ENCODE measurements at regions not wholly inside any gene's neighbourhood (a gene's known extent, or its start where the extent isn't known, plus 50 kb on each side); places are given as distances from the start of the nearest gene placed in this dataset.
"Not testable (repeated sequence)": the region's sequence is repeated elsewhere in the genome, so short reads cannot be mapped to it uniquely, and the experiment has no call there.

DNA sequence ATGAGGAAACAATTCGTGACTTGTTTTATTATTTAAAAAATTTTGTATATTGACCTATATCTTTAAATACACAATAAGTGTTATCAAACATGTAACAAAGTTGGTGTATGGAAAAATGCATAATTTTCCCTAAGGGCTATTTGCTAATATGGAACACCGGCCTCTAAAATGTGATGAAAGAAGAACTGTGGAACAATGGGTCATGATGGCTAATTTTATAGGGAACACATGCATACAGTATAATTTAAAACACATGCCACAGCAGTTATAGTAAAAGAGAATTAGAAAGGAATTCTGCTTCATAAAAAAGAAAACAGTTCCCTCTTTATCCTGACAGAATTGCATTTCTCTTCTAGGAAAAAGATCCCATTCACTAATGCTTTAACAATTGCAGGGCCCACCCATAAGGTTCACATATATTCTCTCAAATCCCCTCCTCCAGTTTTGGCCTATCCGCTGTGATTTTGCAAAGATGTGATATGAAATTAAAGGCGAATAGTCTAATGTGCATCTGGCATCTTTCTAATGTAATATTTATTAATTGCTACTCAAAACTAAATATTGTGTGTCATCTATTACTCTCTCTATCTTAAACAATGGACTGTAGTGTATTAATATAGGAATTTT is 628.1 kb upstream of the CITED2 start:
- Mint-ChIP-seq H3K36me3 (ENCODE audit: low read depth) (no peaks in the 10 kb centered on the region), H3K27ac (peak overlapping the region in 2 of 3 experiments; percentile 21 to 41), H3K9me3 (peaks cover 5% of the 10 kb centered on the region), H3K27me3 (ENCODE audit: low read depth) (no peaks in the 10 kb centered on the region), H3K4me1 (peaks cover 14% of the 10 kb centered on the region), H3K4me3 (no peak overlapping the region)
- TF ChIP-seq, protein P1, sequence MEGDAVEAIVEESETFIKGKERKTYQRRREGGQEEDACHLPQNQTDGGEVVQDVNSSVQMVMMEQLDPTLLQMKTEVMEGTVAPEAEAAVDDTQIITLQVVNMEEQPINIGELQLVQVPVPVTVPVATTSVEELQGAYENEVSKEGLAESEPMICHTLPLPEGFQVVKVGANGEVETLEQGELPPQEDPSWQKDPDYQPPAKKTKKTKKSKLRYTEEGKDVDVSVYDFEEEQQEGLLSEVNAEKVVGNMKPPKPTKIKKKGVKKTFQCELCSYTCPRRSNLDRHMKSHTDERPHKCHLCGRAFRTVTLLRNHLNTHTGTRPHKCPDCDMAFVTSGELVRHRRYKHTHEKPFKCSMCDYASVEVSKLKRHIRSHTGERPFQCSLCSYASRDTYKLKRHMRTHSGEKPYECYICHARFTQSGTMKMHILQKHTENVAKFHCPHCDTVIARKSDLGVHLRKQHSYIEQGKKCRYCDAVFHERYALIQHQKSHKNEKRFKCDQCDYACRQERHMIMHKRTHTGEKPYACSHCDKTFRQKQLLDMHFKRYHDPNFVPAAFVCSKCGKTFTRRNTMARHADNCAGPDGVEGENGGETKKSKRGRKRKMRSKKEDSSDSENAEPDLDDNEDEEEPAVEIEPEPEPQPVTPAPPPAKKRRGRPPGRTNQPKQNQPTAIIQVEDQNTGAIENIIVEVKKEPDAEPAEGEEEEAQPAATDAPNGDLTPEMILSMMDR (IDR thresholded peaks at IDR 0.05; ENCODE audit: unreplicated experiment in 3 of 3): no peak

DNA sequence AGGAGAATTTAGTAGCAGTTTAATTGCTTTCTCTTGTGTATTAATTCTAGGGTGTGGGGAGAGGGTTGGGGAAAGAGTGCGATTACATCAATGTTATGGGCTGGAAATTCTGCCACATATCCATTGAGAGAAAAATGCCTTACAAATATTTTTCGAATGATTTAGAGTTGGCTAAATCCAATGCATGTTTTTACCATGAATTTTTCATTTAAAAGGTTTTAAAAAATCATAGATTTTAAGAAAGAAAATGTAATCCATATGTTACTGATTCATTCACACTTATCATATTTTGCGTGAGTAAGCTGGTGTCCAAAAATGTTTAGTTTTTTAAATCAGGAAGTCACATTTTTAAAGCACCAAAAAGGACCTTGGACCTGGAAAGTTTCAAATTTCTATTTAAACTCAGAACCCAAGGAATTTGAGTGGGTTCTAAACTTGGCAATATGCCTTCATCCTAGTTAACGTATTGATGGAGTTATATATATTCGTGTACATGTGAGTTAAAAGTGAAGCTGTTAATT is 627.4 kb upstream of the CITED2 start:
- TF ChIP-seq, protein P1 (IDR thresholded peaks at IDR 0.05; ENCODE audit: unreplicated experiment in 3 of 3): no peak
- Mint-ChIP-seq H3K9me3 (peaks cover 5% of the 10 kb centered on the region), H3K27ac (peak overlapping the region; percentile 18 to 39 (median 21)), H3K27me3 (ENCODE audit: low read depth) (no peaks in the 10 kb centered on the region), H3K36me3 (ENCODE audit: low read depth) (no peaks in the 10 kb centered on the region), H3K4me1 (peaks cover 14% of the 10 kb centered on the region), H3K4me3 (no peak overlapping the region)

DNA sequence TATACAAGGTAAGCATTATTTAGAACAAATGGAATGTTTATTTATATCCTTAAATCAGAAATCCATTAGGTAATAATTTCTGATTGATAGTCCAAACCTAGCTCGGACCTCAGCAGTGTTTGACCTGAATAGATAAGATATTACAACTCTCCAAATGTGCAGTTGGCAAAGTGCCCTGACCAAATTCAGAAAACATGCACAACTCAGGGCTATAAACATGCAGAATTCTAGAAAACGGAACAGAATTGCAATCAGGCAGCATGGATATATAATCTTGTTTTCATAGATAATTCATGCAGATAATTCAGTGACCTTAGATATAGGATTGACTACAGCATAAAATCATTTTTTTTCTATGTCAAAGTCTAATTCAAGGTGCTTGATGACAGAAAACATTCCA is 626.6 kb upstream of the CITED2 start:
- TF ChIP-seq, protein P1 (IDR thresholded peaks at IDR 0.05; ENCODE audit: unreplicated experiment in 3 of 3): no peak
- Mint-ChIP-seq H3K36me3 (ENCODE audit: low read depth) (no peaks in the 10 kb centered on the region), H3K4me1 (peaks cover 14% of the 10 kb centered on the region), H3K4me3 (no peak overlapping the region), H3K27ac (no peak overlapping the region), H3K9me3 (no peaks in the 10 kb centered on the region), H3K27me3 (ENCODE audit: low read depth) (no peaks in the 10 kb centered on the region)

DNA sequence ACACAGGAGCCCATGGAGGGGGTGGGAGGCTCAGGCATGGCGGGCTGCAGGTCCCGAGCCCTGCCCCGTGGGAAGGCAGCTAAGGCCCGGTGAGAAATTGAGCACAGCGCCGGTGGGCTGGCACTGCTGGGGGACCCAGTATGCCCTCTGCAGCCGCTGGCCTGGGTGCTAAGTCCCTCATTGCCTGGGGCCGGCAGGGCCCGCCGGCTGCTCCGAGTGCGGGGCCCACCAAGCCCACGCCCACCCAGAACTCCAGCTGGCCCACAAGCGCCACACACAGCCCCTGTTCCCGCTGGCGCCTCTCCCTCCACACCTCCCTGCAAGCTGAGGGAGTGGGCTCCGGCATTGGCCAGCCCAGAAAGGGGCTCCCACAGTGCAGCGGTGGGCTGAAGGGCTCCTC is 625.2 kb upstream of the CITED2 start:
- H3K4me1 Mint-ChIP-seq: peaks cover 14% of the 10 kb centered on the region
- H3K36me3 Mint-ChIP-seq (ENCODE audit: low read depth); H3K9me3 Mint-ChIP-seq; H3K27ac Mint-ChIP-seq; H3K27me3 Mint-ChIP-seq (ENCODE audit: low read depth); H3K4me3 Mint-ChIP-seq: not testable (repeated sequence)

DNA sequence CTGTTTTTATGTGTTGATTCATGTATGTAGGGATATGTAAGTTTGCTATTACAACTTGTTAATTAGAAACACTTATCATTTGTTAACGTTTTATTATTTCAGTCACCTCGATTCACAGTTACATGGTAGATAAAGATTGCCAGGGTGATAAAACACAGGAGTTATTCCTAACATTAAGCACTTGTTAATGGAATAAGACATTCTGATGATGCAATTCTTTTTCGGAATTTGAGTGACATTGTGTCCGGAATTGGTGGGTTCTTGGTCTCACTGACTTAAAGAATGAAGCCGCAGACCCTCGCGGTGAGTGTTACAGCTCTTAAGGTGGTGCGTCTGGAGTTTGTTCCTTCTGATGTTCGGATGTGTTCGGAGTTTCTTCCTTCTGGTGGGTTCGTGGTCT is 624.0 kb upstream of the CITED2 start:
- Mint-ChIP-seq H3K27ac (peak overlapping the region in 1 of 3 experiments; percentile 44), H3K4me1 (peaks cover 14% of the 10 kb centered on the region)
- H3K27me3 Mint-ChIP-seq (ENCODE audit: low read depth); H3K4me3 Mint-ChIP-seq; H3K36me3 Mint-ChIP-seq (ENCODE audit: low read depth); H3K9me3 Mint-ChIP-seq: not testable (repeated sequence)

DNA sequence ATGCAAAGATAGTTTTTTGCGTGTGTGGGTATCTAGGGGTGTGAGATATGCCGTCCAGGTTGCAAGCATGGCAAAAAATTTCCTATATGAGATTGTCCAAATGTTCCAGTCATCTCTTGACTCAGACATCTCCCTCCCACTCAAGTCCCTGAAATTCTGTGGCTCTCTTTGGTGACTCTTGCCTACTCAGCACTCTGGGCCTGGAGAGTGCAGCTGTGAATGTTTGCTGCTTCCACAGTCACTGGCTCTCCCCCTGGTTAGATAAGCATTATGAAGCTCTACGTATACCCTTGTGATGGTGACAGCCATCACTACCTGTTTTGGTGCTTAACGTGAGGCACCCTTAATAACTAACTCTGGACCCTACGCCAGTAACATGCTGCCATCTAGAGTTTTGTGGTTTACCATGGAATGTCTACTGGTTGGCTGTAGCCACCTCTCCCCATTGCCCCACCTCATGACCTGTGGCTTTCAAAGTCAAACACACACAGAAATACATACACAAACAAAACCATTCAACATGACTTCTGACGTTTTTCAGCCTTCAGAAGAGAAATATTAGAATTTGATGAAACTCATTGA is 621.9 kb upstream of the CITED2 start:
- Mint-ChIP-seq H3K4me1 (peaks cover 2% of the 10 kb centered on the region), H3K27ac (peak overlapping the region in 1 of 3 experiments; percentile 55), H3K4me3 (no peak overlapping the region), H3K9me3 (peaks cover 4% of the 10 kb centered on the region), H3K36me3 (ENCODE audit: low read depth) (peaks cover 8% of the 10 kb centered on the region), H3K27me3 (ENCODE audit: low read depth) (no peaks in the 10 kb centered on the region)
- TF ChIP-seq, protein P1 (IDR thresholded peaks at IDR 0.05; ENCODE audit: unreplicated experiment in 3 of 3): peak in 1 of 3 experiments; percentile 14

DNA sequence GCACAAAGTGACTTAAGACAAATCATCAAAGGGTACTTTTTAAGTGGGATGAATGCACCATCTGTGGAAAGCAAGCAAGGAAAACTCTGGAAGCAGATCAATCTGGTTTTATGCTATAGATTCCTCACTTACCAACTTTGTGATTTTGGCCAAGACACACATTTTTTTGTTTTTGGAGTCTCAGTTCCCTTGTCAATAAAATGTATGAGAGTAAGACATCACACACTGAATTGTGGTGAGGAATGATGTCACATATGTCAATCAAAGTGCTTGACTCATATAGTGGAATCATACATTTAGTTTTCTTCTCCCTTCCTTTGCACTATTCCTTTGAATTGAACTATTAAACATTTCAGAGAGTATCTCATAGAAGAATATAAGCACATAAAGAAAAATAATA is 620.5 kb upstream of the CITED2 start:
- Mint-ChIP-seq H3K27me3 (ENCODE audit: low read depth) (no peaks in the 10 kb centered on the region), H3K4me1 (peaks cover 14% of the 10 kb centered on the region), H3K36me3 (ENCODE audit: low read depth) (peaks cover 8% of the 10 kb centered on the region), H3K4me3 (no peak overlapping the region), H3K9me3 (peaks cover 4% of the 10 kb centered on the region), H3K27ac (no peak overlapping the region)
- TF ChIP-seq, protein P1 (IDR thresholded peaks at IDR 0.05; ENCODE audit: unreplicated experiment in 3 of 3): no peak

All from nephron (organoid).